ENCODE measurements at regions not wholly inside any gene's neighbourhood (a gene's known extent, or its start where the extent isn't known, plus 50 kb on each side); places are given as distances from the start of the nearest gene placed in this dataset.
"Not testable (repeated sequence)": the region's sequence is repeated elsewhere in the genome, so short reads cannot be mapped to it uniquely, and the experiment has no call there.

GRCh38 chr4:149986917-149987316, 91.3 kb upstream of the DCLK2 start:
- no peak for DNase-seq (ENCODE audit: low read depth in 2 of 2)

GRCh38 chr4:149987330-149988086, 90.7 kb upstream of the DCLK2 start:
- no peak for DNase-seq (ENCODE audit: low read depth in 2 of 2)

- DNase-seq (ENCODE audit: low read depth in 2 of 2): no peak
These were observed 90.2 kb upstream of the DCLK2 start for GRCh38 chr4:149988087-149988410.

- DNase-seq (ENCODE audit: low read depth in 2 of 2): no peak
These were observed 85.2 kb upstream of the DCLK2 start for GRCh38 chr4:149993030-149993429.

GRCh38 chr4:149995134-149995756, 83.0 kb upstream of the DCLK2 start:
- DNase-seq (ENCODE audit: low read depth in 2 of 2): no peak

GRCh38 chr4:149997881-149998421, 80.3 kb upstream of the DCLK2 start:
- DNase-seq (ENCODE audit: low read depth in 2 of 2): no peak

GRCh38 chr4:149999485-150000074, 78.7 kb upstream of the DCLK2 start:
- no peak for DNase-seq (ENCODE audit: low read depth in 2 of 2)

- DNase-seq (ENCODE audit: low read depth in 2 of 2): no peak
These were observed 76.4 kb upstream of the DCLK2 start for GRCh38 chr4:150001815-150002214.

- DNase-seq (ENCODE audit: low read depth in 2 of 2): no peak
These were observed 75.7 kb upstream of the DCLK2 start for GRCh38 chr4:150002561-150002960.

GRCh38 chr4:150004481-150004880, 73.8 kb upstream of the DCLK2 start:
- no peak for DNase-seq (ENCODE audit: low read depth in 2 of 2)

GRCh38 chr4:150005537-150005936, 72.7 kb upstream of the DCLK2 start:
- DNase-seq (ENCODE audit: low read depth in 2 of 2): no peak

GRCh38 chr4:150006197-150006596, 72.0 kb upstream of the DCLK2 start:
- no peak for DNase-seq (ENCODE audit: low read depth in 2 of 2)

GRCh38 chr4:150007512-150007911, 70.7 kb upstream of the DCLK2 start:
- no peak for DNase-seq (ENCODE audit: low read depth in 2 of 2)

GRCh38 chr4:150008546-150008945, 69.7 kb upstream of the DCLK2 start:
- DNase-seq (ENCODE audit: low read depth in 2 of 2): no peak

- no peak for DNase-seq (ENCODE audit: low read depth in 2 of 2)
These were observed 68.7 kb upstream of the DCLK2 start for GRCh38 chr4:150009533-150009932.

GRCh38 chr4:150010525-150011126, 67.6 kb upstream of the DCLK2 start:
- no peak for DNase-seq (ENCODE audit: low read depth in 2 of 2)

- no peak for DNase-seq (ENCODE audit: low read depth in 2 of 2)
These were observed 65.3 kb upstream of the DCLK2 start for GRCh38 chr4:150012851-150013360.

- not testable (repeated sequence) for DNase-seq (ENCODE audit: low read depth in 2 of 2)
These were observed 62.3 kb upstream of the DCLK2 start for GRCh38 chr4:150015910-150016309.

GRCh38 chr4:150016621-150017020, 61.6 kb upstream of the DCLK2 start:
- not testable (repeated sequence) for DNase-seq (ENCODE audit: low read depth in 2 of 2)

- no peak for DNase-seq (ENCODE audit: low read depth in 2 of 2)
These were observed 60.0 kb upstream of the DCLK2 start for GRCh38 chr4:150018257-150018656.

GRCh38 chr4:150021483-150021882, 56.8 kb upstream of the DCLK2 start:
- DNase-seq (ENCODE audit: low read depth in 2 of 2): no peak

- DNase-seq (ENCODE audit: low read depth in 2 of 2): no peak
These were observed 54.8 kb upstream of the DCLK2 start for GRCh38 chr4:150023489-150023888.
